H1 (cell line): ENCODE measurements at regions not wholly inside any gene's neighbourhood (a gene's known extent, or its start where the extent isn't known, plus 50 kb on each side); places are given as distances from the start of the nearest gene placed in this dataset.

Source experiments
- CEBPB ChIP-seq: IDR thresholded peaks from 2 replicates; pipeline ENCODE4 v1.6.1; 2012; ENCODE audit warnings: low read depth, low read length
- RNF2 ChIP-seq: fragments of 200-900, 300-1000 bp; sonication (generic); IDR thresholded peaks from 2 replicates; pipeline ENCODE4 v1.7.1; 2016; ENCODE audit warnings: borderline replicate concordance, low read depth, mild to moderate bottlenecking, antibody characterized with exemption, low read length; ENCODE audit not compliant: poor library complexity, severe bottlenecking; ENCODE audit errors: missing control alignments
- ZNF274 ChIP-seq: IDR thresholded peaks from 2 replicates; pipeline ENCODE4 v1.7.0; 2012; ENCODE audit warnings: low read length, borderline replicate concordance; ENCODE audit errors: extremely low read depth
- TF ChIP-seq, protein P1 (sequence below): IDR thresholded peaks from 2 replicates; pipeline ENCODE4 v1.6.1; 2012; ENCODE audit warnings: inconsistent platforms

DNA sequence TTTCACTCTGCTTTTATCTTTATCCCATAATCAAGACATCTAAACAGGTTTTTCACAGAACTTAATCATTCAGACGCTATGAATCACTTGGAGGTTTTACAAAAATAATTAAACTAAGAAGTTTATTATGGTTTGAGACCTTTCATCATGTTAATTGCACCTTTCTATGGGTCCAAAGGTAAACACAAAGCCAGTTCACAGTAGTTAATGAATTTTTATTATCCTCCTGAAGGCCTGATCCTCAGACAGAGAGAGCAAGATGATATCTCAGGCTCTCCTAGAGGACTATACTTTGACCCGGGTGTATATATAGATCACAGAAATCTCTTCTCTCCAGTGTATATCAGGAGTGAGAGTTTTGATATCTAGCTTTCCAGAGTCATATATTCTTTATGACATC is 1044.3 kb upstream of the RAG2 start (continued):
- TF ChIP-seq ZNF274, result no peak
- TF ChIP-seq, protein P1, sequence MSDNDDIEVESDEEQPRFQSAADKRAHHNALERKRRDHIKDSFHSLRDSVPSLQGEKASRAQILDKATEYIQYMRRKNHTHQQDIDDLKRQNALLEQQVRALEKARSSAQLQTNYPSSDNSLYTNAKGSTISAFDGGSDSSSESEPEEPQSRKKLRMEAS, result no peak
- no peak for TF ChIP-seq RNF2
- TF ChIP-seq CEBPB, result no peak
